H1 (cell line): ENCODE measurements at regions not wholly inside any gene's neighbourhood (a gene's known extent, or its start where the extent isn't known, plus 50 kb on each side); places are given as distances from the start of the nearest gene placed in this dataset.

Experiments
- CTCF ChIA-PET: fragments of 300-600 bp; sonication (Branson Sonifier 250); formaldehyde crosslinking; loops from one replicate; lab custom pipeline; 2021; ENCODE audit not compliant: partially characterized antibody; lab: Charles Lee
- POLR2A ChIA-PET: fragments of 300-600 bp; sonication (Branson Sonifier 250); formaldehyde crosslinking; loops from one replicate; lab custom pipeline; 2021; ENCODE audit warnings: inconsistent platforms; ENCODE audit not compliant: partially characterized antibody; lab: Charles Lee
- DNase-seq, 2 experiments: peaks; one replicate each; pipeline versions ENCODE4 v3.0.0 to v3.0.0-alpha.2; 2010 to 2022; ENCODE audit warnings: low spot score in 2 of 2, low read depth in 1 of 2, mixed read lengths in 1 of 2
- FAIRE-seq: peaks from 2 replicates; lab custom pipeline; 2011; peaks lifted over from hg19 to GRCh38; lab: Jason Lieb, UNC
- H2AFZ ChIP-seq: 2 replicates; pipeline ENCODE4 v1.8.1; 2012; ENCODE audit warnings: low read length, inconsistent platforms
- H2AK5ac ChIP-seq: 2 replicates; pipeline ENCODE4 v1.6.1; 2013; ENCODE audit warnings: low read depth, low read length
- H2BK120ac ChIP-seq: replicated peaks from 2 replicates; pipeline ENCODE3; 2013; ENCODE audit warnings: low read depth, low read length, inconsistent platforms
- H2BK12ac ChIP-seq: 2 replicates; pipeline ENCODE4 v1.6.1; 2013; ENCODE audit warnings: low read depth, low read length
- H2BK15ac ChIP-seq: 2 replicates; pipeline ENCODE4 v1.6.1; 2013; ENCODE audit warnings: low read length
- H2BK20ac ChIP-seq: 2 replicates; pipeline ENCODE4 v1.6.1; 2013; ENCODE audit warnings: low read length
- H2BK5ac ChIP-seq: 2 replicates; pipeline ENCODE4 v1.6.1; 2013; ENCODE audit warnings: low read depth, low read length
- H3K14ac ChIP-seq: 2 replicates; pipeline ENCODE4 v1.6.1; 2013; ENCODE audit warnings: inconsistent platforms; ENCODE audit not compliant: insufficient read length
- H3K18ac ChIP-seq: 2 replicates; pipeline ENCODE4 v1.6.1; 2013; ENCODE audit warnings: low read length; ENCODE audit errors: extremely low read depth
- H3K23ac ChIP-seq: 2 replicates; pipeline ENCODE4 v1.6.1; 2013; ENCODE audit warnings: inconsistent platforms; ENCODE audit not compliant: insufficient read length
- H3K23me2 ChIP-seq: 2 replicates; pipeline ENCODE4 v1.6.1; 2013; ENCODE audit warnings: low read depth, low read length
- H3K27ac ChIP-seq: 2 replicates; pipeline ENCODE4 v1.6.1; 2011; ENCODE audit warnings: low read depth, low read length, inconsistent platforms
- H3K27me3 ChIP-seq, 4 experiments: replicated peaks in 1 of 4; 1 replicate in 1 of 4; 2 replicates in 3 of 4; pipeline versions ENCODE4 v1.6.1 to v1.8.1; 2011 to 2013; ENCODE audit warnings: low read length in 3 of 4, mild to moderate bottlenecking in 3 of 4, inconsistent platforms in 2 of 4, mixed read lengths in 2 of 4, moderate library complexity in 1 of 4; ENCODE audit not compliant: control insufficient read depth in 3 of 4, insufficient read depth in 3 of 4; ENCODE audit errors: extremely low read depth in 1 of 4
- H3K36me3 ChIP-seq, 4 experiments: 2 replicates each; pipeline versions ENCODE4 v1.6.1 to v1.8.1; 2011 to 2013; ENCODE audit warnings: mild to moderate bottlenecking in 4 of 4, low read length in 3 of 4, moderate library complexity in 2 of 4, control low read depth in 1 of 4, inconsistent platforms in 1 of 4; ENCODE audit not compliant: insufficient read depth in 4 of 4, control insufficient read depth in 2 of 4
- H3K4ac ChIP-seq: replicated peaks from 2 replicates; pipeline ENCODE3; 2013; ENCODE audit warnings: low read length, low read depth, mixed read lengths, inconsistent platforms; ENCODE audit not compliant: insufficient read length
- H3K4me1 ChIP-seq, 4 experiments: replicated peaks in 1 of 4; 1 replicate in 1 of 4; 2 replicates in 3 of 4; pipeline versions ENCODE4 v1.6.1 to v1.8.1; 2011 to 2013; ENCODE audit warnings: low read length in 3 of 4, inconsistent platforms in 2 of 4, mixed read lengths in 1 of 4; ENCODE audit not compliant: insufficient read depth in 4 of 4, control insufficient read depth in 3 of 4
- H3K4me2 ChIP-seq, 2 experiments: 2 replicates each; pipeline versions ENCODE4 v1.6.1 to v1.8.1; 2011 to 2013; ENCODE audit warnings: low read depth in 2 of 2, low read length in 2 of 2, control low read depth in 1 of 2, inconsistent platforms in 1 of 2, mild to moderate bottlenecking in 1 of 2; ENCODE audit not compliant: insufficient read depth in 1 of 2
- H3K4me3 ChIP-seq, 4 experiments: fragments of 200-600, 300-600 bp in 1 of 4; sonication (generic), shearing (Covaris generic), sonication (Bioruptor Twin) in 1 of 4; 2 replicates each; pipeline versions ENCODE4 v1.5.1 to v1.8.1; 2011 to 2016; ENCODE audit warnings: low read length in 4 of 4, low read depth in 3 of 4, control low read depth in 2 of 4, inconsistent platforms in 2 of 4, mild to moderate bottlenecking in 2 of 4, mixed read lengths in 1 of 4, moderate library complexity in 1 of 4; ENCODE audit not compliant: insufficient read depth in 2 of 4; ENCODE audit errors: extremely low read depth in 1 of 4
- H3K56ac ChIP-seq: replicated peaks from 2 replicates; pipeline ENCODE3; 2013; ENCODE audit warnings: low read depth, mild to moderate bottlenecking, mixed read lengths, low read length, inconsistent platforms; ENCODE audit not compliant: insufficient read length
- H3K79me1 ChIP-seq: 2 replicates; pipeline ENCODE4 v1.6.1; 2013; ENCODE audit warnings: low read depth, low read length, control low read depth
- H3K79me2 ChIP-seq, 2 experiments: 2 replicates each; pipeline versions ENCODE4 v1.6.1 to v1.8.1; 2012 to 2013; ENCODE audit warnings: low read length in 2 of 2, mild to moderate bottlenecking in 2 of 2, inconsistent platforms in 1 of 2; ENCODE audit not compliant: insufficient read depth in 2 of 2, control insufficient read depth in 1 of 2
- H3K9ac ChIP-seq, 4 experiments: replicated peaks in 1 of 4; 1 replicate in 1 of 4; 2 replicates in 3 of 4; pipeline versions ENCODE4 v1.6.1 to v1.8.1; 2011 to 2013; ENCODE audit warnings: low read depth in 3 of 4, low read length in 3 of 4, control low read depth in 2 of 4, mild to moderate bottlenecking in 2 of 4, moderate library complexity in 2 of 4, inconsistent platforms in 1 of 4; ENCODE audit errors: extremely low read depth in 1 of 4
- H3K9me3 ChIP-seq, 2 experiments: 2 replicates each; pipeline versions ENCODE4 v1.6.1 to v1.8.1; 2012 to 2013; ENCODE audit warnings: mild to moderate bottlenecking in 2 of 2, moderate library complexity in 2 of 2, control low read depth in 1 of 2, inconsistent platforms in 1 of 2, low read depth in 1 of 2, low read length in 1 of 2, mixed read lengths in 1 of 2; ENCODE audit not compliant: insufficient read depth in 2 of 2
- H4K20me1 ChIP-seq, 2 experiments: replicated peaks in 1 of 2; 2 replicates each; pipeline versions ENCODE3 to v1.8.1; 2011 to 2013; ENCODE audit warnings: inconsistent platforms in 2 of 2, low read length in 2 of 2, mild to moderate bottlenecking in 1 of 2; ENCODE audit not compliant: insufficient read depth in 2 of 2, control insufficient read depth in 1 of 2
- H4K5ac ChIP-seq: 2 replicates; pipeline ENCODE4 v1.6.1; 2013; ENCODE audit warnings: low read length, low read depth, mixed read lengths, inconsistent platforms; ENCODE audit not compliant: insufficient read length
- H4K8ac ChIP-seq: 2 replicates; pipeline ENCODE4 v1.8.0; 2013; ENCODE audit warnings: mild to moderate bottlenecking, moderate library complexity, low read length, inconsistent platforms; ENCODE audit not compliant: insufficient read depth; ENCODE audit errors: extremely low read depth
- H4K91ac ChIP-seq: replicated peaks from 2 replicates; pipeline ENCODE3; 2013; ENCODE audit warnings: low read length, mixed read lengths, inconsistent platforms; ENCODE audit not compliant: insufficient read length
- BCL11A ChIP-seq, 2 experiments: IDR thresholded peaks; one replicate each; pipeline ENCODE4 v1.6.1; 2011; ENCODE audit warnings: low read depth in 2 of 2, low read length in 2 of 2, mild to moderate bottlenecking in 2 of 2
- BRCA1 ChIP-seq: IDR thresholded peaks from 2 replicates; pipeline ENCODE4 v1.6.1; 2012; ENCODE audit warnings: low read depth, low read length, improper control_type of control experiment
- CHD1 ChIP-seq: IDR thresholded peaks from 2 replicates; pipeline ENCODE4 v1.6.1; 2012; ENCODE audit warnings: low read depth, low read length, improper control_type of control experiment
- CHD2 ChIP-seq: IDR thresholded peaks from 2 replicates; pipeline ENCODE4 v1.6.1; 2012; ENCODE audit warnings: low read length, improper control_type of control experiment
- EP300 ChIP-seq, 2 experiments: IDR thresholded peaks; 1 replicate in 1 of 2; 2 replicates in 1 of 2; pipeline ENCODE4 v1.6.1; 2011 to 2012; ENCODE audit warnings: low read depth in 2 of 2, low read length in 2 of 2, mild to moderate bottlenecking in 2 of 2, borderline replicate concordance in 1 of 2, inconsistent platforms in 1 of 2, moderate library complexity in 1 of 2
- EZH2 ChIP-seq: fragments of 200-600 bp; sonication (generic); IDR thresholded peaks from 2 replicates; pipeline ENCODE4 v1.7.1; 2012; ENCODE audit warnings: low read depth, mild to moderate bottlenecking, moderate library complexity, low read length, inconsistent platforms; ENCODE audit not compliant: severe bottlenecking
- HDAC6 ChIP-seq: IDR thresholded peaks from one replicate; pipeline ENCODE4 v1.7.1; 2012; ENCODE audit warnings: low read depth, mild to moderate bottlenecking, inconsistent platforms, low read length, moderate library complexity
- JUND ChIP-seq: IDR thresholded peaks from 2 replicates; pipeline ENCODE4 v1.6.1; 2011; ENCODE audit warnings: mild to moderate bottlenecking, improper control_type of control experiment, low read length
- KDM4A ChIP-seq: IDR thresholded peaks from one replicate; pipeline ENCODE4 v1.7.1; 2012; ENCODE audit warnings: low read depth, mild to moderate bottlenecking, moderate library complexity, low read length, inconsistent platforms; ENCODE audit not compliant: severe bottlenecking
- KDM5A ChIP-seq: fragments of 200-600 bp; IDR thresholded peaks from 2 replicates; pipeline ENCODE4 v1.7.1; 2012; ENCODE audit warnings: mild to moderate bottlenecking, low read length, inconsistent platforms, mixed read lengths
- POLR2AphosphoS5 ChIP-seq: IDR thresholded peaks from 2 replicates; pipeline ENCODE4 v1.6.1; 2011; ENCODE audit warnings: low read depth, low read length
- SIRT6 ChIP-seq: IDR thresholded peaks from one replicate; pipeline ENCODE4 v1.7.1; 2012; ENCODE audit warnings: low read length, inconsistent platforms
- SP2 ChIP-seq: IDR thresholded peaks from 2 replicates; pipeline ENCODE4 v1.6.1; 2012; ENCODE audit warnings: mild to moderate bottlenecking, low read length, inconsistent platforms
- TCF12 ChIP-seq: IDR thresholded peaks from 2 replicates; pipeline ENCODE4 v1.6.1; 2011; ENCODE audit warnings: low read depth, mild to moderate bottlenecking, low read length
- WGBS, 2 experiments: shearing (Covaris generic) in 1 of 2; methylation state at CpG; one replicate each; pipeline versions ENCODE4 v1.1.6 to v1.1.7; 2013 to 2015; ENCODE audit warnings: low lambda C conversion rate in 2 of 2, mixed read lengths in 2 of 2, inconsistent platforms in 1 of 2, low coverage in 1 of 2, missing lambda C conversion rate in 1 of 2; ENCODE audit not compliant: insufficient replicate concordance in 2 of 2, insufficient coverage in 1 of 2, insufficient read length in 1 of 2; ENCODE audit errors: extremely low coverage in 1 of 2, missing lambda C conversion rate in 1 of 2; 5-methylcytosine and 5-hydroxymethylcytosine counted together

- no peak for TF ChIP-seq CHD2
- no peak for TF ChIP-seq SP2
- TF ChIP-seq KDM5A: no peak
- no peak for TF ChIP-seq JUND
- no peak for TF ChIP-seq KDM4A
- TF ChIP-seq EP300 (IDR thresholded peaks at IDR 0.05; ENCODE audit: borderline replicate concordance in 1 of 2, low read depth in 2 of 2, low read length in 2 of 2): no peak
- no peak for TF ChIP-seq TCF12
- TF ChIP-seq EZH2: no peak
- TF ChIP-seq CHD1: no peak
- no peak for TF ChIP-seq SIRT6
- TF ChIP-seq HDAC6: no peak
- no peak for TF ChIP-seq POLR2AphosphoS5
- no peak for TF ChIP-seq BCL11A (IDR thresholded peaks at IDR 0.05; ENCODE audit: low read depth in 2 of 2, low read length in 2 of 2)
- TF ChIP-seq BRCA1: no peak
- DNase-seq (peak in 1 of 2 experiments; percentile 13), FAIRE-seq (no peak)
- H3K36me3 ChIP-seq: no peaks in the 10 kb centered on the region; a peak in 1 of 8 replicates
- no peak overlapping the region for H3K23ac ChIP-seq
- no peak overlapping the region for H3K4me2 ChIP-seq
- no peak overlapping the region for H2AFZ ChIP-seq
- no peak overlapping the region for H4K5ac ChIP-seq
- H2BK20ac ChIP-seq: no peak overlapping the region
- H2BK5ac ChIP-seq: no peak overlapping the region
- H3K18ac ChIP-seq: no peak overlapping the region
- 0 out of 2 replicates have a peak overlapping the region, but pooled peaks have one; percentile 9 for H2AK5ac ChIP-seq
- H4K91ac ChIP-seq: no peak overlapping the region
- WGBS, 2 experiments: 91% methylated on average over 2 of the region's 2 CpGs; no CpG with 5 or more reads in 1 of the 2 experiments
- H3K14ac ChIP-seq: no peak overlapping the region
- no peak overlapping the region for H3K4me3 ChIP-seq
- no peaks in the 10 kb centered on the region for H3K79me1 ChIP-seq
- H3K4me1 ChIP-seq: no peaks in the 10 kb centered on the region
- H3K4ac ChIP-seq: no peak overlapping the region
- ChIA-PET POLR2A (no interaction called here), CTCF (interaction anchor here (1.2 to 1.5 kb wide), 3 partner anchors 17 to 100 kb away, joined by 3 read pairs; no protein-coding TSS in a partner anchor)
- H2BK12ac ChIP-seq: no peak overlapping the region
- H3K27me3 ChIP-seq: no peaks in the 10 kb centered on the region
- H3K27ac ChIP-seq: no peak overlapping the region
- H3K9me3 ChIP-seq: no peaks in the 10 kb centered on the region
- H4K8ac ChIP-seq: no peak overlapping the region
- H3K56ac ChIP-seq: no peak overlapping the region
- H3K9ac ChIP-seq: no peak overlapping the region
- H2BK120ac ChIP-seq: no peak overlapping the region
- H4K20me1 ChIP-seq: no peaks in the 10 kb centered on the region
- H3K79me2 ChIP-seq: no peaks in the 10 kb centered on the region
- H2BK15ac ChIP-seq: no peak overlapping the region
- no peaks in the 10 kb centered on the region for H3K23me2 ChIP-seq
Observed at GRCh38 chr2:19843992-19844515, 57.7 kb downstream of the TTC32 start.
